Natural killer cell (primary cell): ENCODE measurements at regions not wholly inside any gene's neighbourhood (a gene's known extent, or its start where the extent isn't known, plus 50 kb on each side); places are given as distances from the start of the nearest gene placed in this dataset.

Experiments used
- ATAC-seq, 3 donors: fragments of 150-1000 bp in 2 of 3; fragments of 200-7000 bp in 1 of 3; cut with Tn5 transposase; 1 replicate in 1 of 3; 2 replicates in 2 of 3; pipeline ENCODE4 v1.10.0; 2021; ENCODE audit warnings: mild to moderate bottlenecking in 2 of 3, moderate library complexity in 2 of 3
- DNase-seq, 2 donors: peaks; one replicate each; pipeline versions ENCODE4 v3.0.0 to v3.0.0-alpha.2; 2013 to 2021; ENCODE audit warnings: mixed read lengths in 1 of 2
- H3K27ac ChIP-seq: one replicate; pipeline ENCODE4 v1.5.1; 2013; ENCODE audit warnings: mild to moderate bottlenecking, low read length
- H3K27me3 ChIP-seq: one replicate; pipeline ENCODE4 v1.6.1; 2013; ENCODE audit warnings: low read length; ENCODE audit not compliant: control insufficient read depth, insufficient read depth
- H3K36me3 ChIP-seq: one replicate; pipeline ENCODE4 v1.6.1; 2013; ENCODE audit warnings: low read length; ENCODE audit not compliant: control insufficient read depth, insufficient read depth
- H3K4me1 ChIP-seq: one replicate; pipeline ENCODE4 v1.6.1; 2013; ENCODE audit warnings: low read length; ENCODE audit not compliant: control insufficient read depth, insufficient read depth
- H3K4me3 ChIP-seq: one replicate; pipeline ENCODE4 v1.5.1; 2013; ENCODE audit warnings: low read length
- H3K9me3 ChIP-seq: one replicate; pipeline ENCODE4 v1.6.1; 2013; ENCODE audit warnings: low read length; ENCODE audit not compliant: control insufficient read depth, insufficient read depth
- H3K27ac Mint-ChIP-seq, 2 donors: one replicate each; pipeline ENCODE4 v1.8.0; 2022; ENCODE audit warnings: mild to moderate bottlenecking in 2 of 2, mixed read lengths in 2 of 2, moderate library complexity in 1 of 2
- H3K27me3 Mint-ChIP-seq, 2 donors: one replicate each; pipeline ENCODE4 v1.8.0; 2022; ENCODE audit warnings: low read depth in 2 of 2, mixed read lengths in 2 of 2
- H3K36me3 Mint-ChIP-seq: one replicate; pipeline ENCODE4 v1.8.0; 2022; ENCODE audit warnings: mixed read lengths
- H3K4me1 Mint-ChIP-seq, 2 donors: one replicate each; pipeline ENCODE4 v1.8.0; 2022; ENCODE audit warnings: mixed read lengths in 2 of 2
- H3K4me3 Mint-ChIP-seq: one replicate; pipeline ENCODE4 v1.8.0; 2022; ENCODE audit warnings: mild to moderate bottlenecking, moderate library complexity, mixed read lengths
- H3K9me3 Mint-ChIP-seq, 2 donors: one replicate each; pipeline ENCODE4 v1.8.0; 2022; ENCODE audit warnings: mixed read lengths in 2 of 2
- WGBS: methylation state at CpG from one replicate; pipeline ENCODE4 v1.1.7; 2013; ENCODE audit warnings: missing lambda C conversion rate; ENCODE audit not compliant: insufficient coverage; 5-methylcytosine and 5-hydroxymethylcytosine counted together
- intact Hi-C: fragments of 100-400 bp; cut with micrococcal nuclease; formaldehyde crosslinking; loops from one replicate; pipeline ENCODE4 v1.14.2; 2022
- TF ChIP-seq, protein P1 (sequence below): fragments of 200-600 bp; IDR thresholded peaks from one replicate; pipeline ENCODE4 v1.8.0; 2022; ENCODE audit warnings: antibody characterized with exemption

- Mint-ChIP-seq H3K36me3 (no peaks in the 10 kb centered on the region), H3K27ac (no peak overlapping the region), H3K27me3 (no peaks in the 10 kb centered on the region), H3K9me3 (peaks cover 16 to 21% of the 10 kb centered on the region in 2 donors), H3K4me1 (no peaks in the 10 kb centered on the region), H3K4me3 (no peak overlapping the region)
- Histone ChIP-seq H3K27me3 (no peaks in the 10 kb centered on the region), H3K4me3 (no peak overlapping the region), H3K9me3 (peaks cover 3% of the 10 kb centered on the region), H3K4me1 (no peaks in the 10 kb centered on the region), H3K36me3 (no peaks in the 10 kb centered on the region), H3K27ac (no peak overlapping the region)
- TF ChIP-seq, protein P1, sequence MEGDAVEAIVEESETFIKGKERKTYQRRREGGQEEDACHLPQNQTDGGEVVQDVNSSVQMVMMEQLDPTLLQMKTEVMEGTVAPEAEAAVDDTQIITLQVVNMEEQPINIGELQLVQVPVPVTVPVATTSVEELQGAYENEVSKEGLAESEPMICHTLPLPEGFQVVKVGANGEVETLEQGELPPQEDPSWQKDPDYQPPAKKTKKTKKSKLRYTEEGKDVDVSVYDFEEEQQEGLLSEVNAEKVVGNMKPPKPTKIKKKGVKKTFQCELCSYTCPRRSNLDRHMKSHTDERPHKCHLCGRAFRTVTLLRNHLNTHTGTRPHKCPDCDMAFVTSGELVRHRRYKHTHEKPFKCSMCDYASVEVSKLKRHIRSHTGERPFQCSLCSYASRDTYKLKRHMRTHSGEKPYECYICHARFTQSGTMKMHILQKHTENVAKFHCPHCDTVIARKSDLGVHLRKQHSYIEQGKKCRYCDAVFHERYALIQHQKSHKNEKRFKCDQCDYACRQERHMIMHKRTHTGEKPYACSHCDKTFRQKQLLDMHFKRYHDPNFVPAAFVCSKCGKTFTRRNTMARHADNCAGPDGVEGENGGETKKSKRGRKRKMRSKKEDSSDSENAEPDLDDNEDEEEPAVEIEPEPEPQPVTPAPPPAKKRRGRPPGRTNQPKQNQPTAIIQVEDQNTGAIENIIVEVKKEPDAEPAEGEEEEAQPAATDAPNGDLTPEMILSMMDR: no peak
- 100% methylated on average over 1 of the region's 2 CpGs for WGBS
- DNase-seq: no peak
- no peak for ATAC-seq
- intact Hi-C loops: no loop called here
Measured at GRCh38 chr2:117169036-117169765, 645.3 kb upstream of the DDX18 start.

DNA sequence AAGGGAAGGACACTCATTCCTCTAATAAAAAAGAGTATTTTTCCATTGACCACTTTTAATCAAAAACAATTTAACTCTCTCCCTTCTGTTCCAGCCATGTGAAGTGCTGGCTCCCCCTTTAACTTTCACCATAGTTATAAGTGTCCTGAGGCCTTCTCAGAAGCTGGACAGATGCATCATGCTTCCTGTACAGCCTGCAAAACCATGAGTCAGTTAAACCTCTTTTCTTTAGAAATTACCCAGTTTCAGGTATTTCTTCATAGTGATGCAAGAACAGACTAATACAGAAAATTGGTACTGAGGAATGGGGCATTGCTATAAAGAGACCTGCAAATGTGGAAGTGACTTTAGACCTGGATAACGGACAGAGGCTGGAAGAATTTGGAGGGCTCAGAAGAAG lies 643.6 kb upstream of the DDX18 start:
- Mint-ChIP-seq H3K36me3 (no peaks in the 10 kb centered on the region), H3K9me3 (peaks cover 18 to 24% of the 10 kb centered on the region in 2 donors), H3K27me3 (no peaks in the 10 kb centered on the region), H3K4me1 (no peaks in the 10 kb centered on the region), H3K27ac (no peak overlapping the region), H3K4me3 (no peak overlapping the region)
- intact Hi-C loops: no loop called here
- Histone ChIP-seq H3K4me3 (no peak overlapping the region), H3K9me3 (peaks cover 3% of the 10 kb centered on the region), H3K27me3 (no peaks in the 10 kb centered on the region), H3K4me1 (no peaks in the 10 kb centered on the region), H3K27ac (no peak overlapping the region), H3K36me3 (no peaks in the 10 kb centered on the region)
- TF ChIP-seq, protein P1: no peak
- ATAC-seq: no peak
- 98% methylated on average over 1 of the region's 1 CpG for WGBS
- DNase-seq: no peak

DNA sequence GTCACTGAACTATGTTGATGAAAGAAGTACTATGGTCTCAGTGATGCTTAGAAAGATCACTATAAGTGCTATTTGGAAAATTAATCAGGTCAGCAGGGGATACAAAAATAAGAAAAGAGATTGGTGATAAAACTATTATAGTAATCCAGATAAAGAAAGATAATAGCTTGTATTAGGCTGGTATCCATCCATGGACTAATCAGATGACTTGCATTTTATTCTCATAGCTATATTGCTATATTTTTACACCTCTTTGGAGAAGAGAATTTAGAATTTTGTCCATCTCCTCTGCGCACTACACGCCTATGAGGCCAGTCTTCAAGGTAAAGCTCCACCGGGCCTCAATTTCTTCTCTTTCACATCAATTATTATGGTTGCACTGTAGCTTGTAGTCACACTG lies 635.1 kb upstream of the DDX18 start:
- Mint-ChIP-seq H3K27ac (no peak overlapping the region), H3K4me3 (no peak overlapping the region), H3K4me1 (no peaks in the 10 kb centered on the region), H3K36me3 (no peaks in the 10 kb centered on the region), H3K27me3 (no peaks in the 10 kb centered on the region), H3K9me3 (peaks cover 13 to 23% of the 10 kb centered on the region in 2 donors)
- Histone ChIP-seq H3K4me3 (no peak overlapping the region), H3K36me3 (no peaks in the 10 kb centered on the region), H3K4me1 (no peaks in the 10 kb centered on the region), H3K9me3 (no peaks in the 10 kb centered on the region), H3K27me3 (no peaks in the 10 kb centered on the region), H3K27ac (no peak overlapping the region)
- ATAC-seq: no peak
- 82% methylated on average over 3 of the region's 3 CpGs for WGBS
- intact Hi-C loops: no loop called here
- TF ChIP-seq, protein P1: no peak
- DNase-seq: no peak
